ENCODE measurements at regions not wholly inside any gene's neighbourhood (a gene's known extent, or its start where the extent isn't known, plus 50 kb on each side); places are given as distances from the start of the nearest gene placed in this dataset.
"Not testable (repeated sequence)": the region's sequence is repeated elsewhere in the genome, so short reads cannot be mapped to it uniquely, and the experiment has no call there.

- ATAC-seq, result no peak
- no peak overlapping the region for H3K27ac Mint-ChIP-seq
- H3K9me3 Mint-ChIP-seq, result peaks cover 8 to 16% of the 10 kb centered on the region in 2 donors
- H3K36me3 Mint-ChIP-seq, result no peaks in the 10 kb centered on the region
- DNase-seq (ENCODE audit: low spot score in 2 of 2), result no peak
Measured at GRCh38 chr12:87467936-87468335, 561.3 kb downstream of the C12orf50 start.

- Mint-ChIP-seq H3K9me3 (peaks cover 19 to 24% of the 10 kb centered on the region in 2 donors), H3K36me3 (no peaks in the 10 kb centered on the region), H3K27ac (no peak overlapping the region)
- ATAC-seq, result no peak
- DNase-seq (ENCODE audit: low spot score in 2 of 2), result no peak
Measured at GRCh38 chr12:87464565-87464964, 564.6 kb downstream of the C12orf50 start.

- Mint-ChIP-seq H3K36me3 (no peaks in the 10 kb centered on the region), H3K27ac (no peak overlapping the region), H3K9me3 (peaks cover 0 to 15% of the 10 kb centered on the region in 2 donors)
- DNase-seq (ENCODE audit: low spot score in 2 of 2), result no peak
- ATAC-seq, result no peak
Measured at GRCh38 chr12:87444039-87444438, 585.2 kb downstream of the C12orf50 start.

- ATAC-seq, result no peak
- H3K36me3 Mint-ChIP-seq, result no peaks in the 10 kb centered on the region
- H3K9me3 Mint-ChIP-seq, result peaks cover 3 to 19% of the 10 kb centered on the region in 2 donors
- no peak overlapping the region for H3K27ac Mint-ChIP-seq
- no peak for DNase-seq (ENCODE audit: low spot score in 2 of 2)
Measured at GRCh38 chr12:87441511-87441910, 587.7 kb downstream of the C12orf50 start.

- peaks cover 5 to 15% of the 10 kb centered on the region in 2 donors for H3K9me3 Mint-ChIP-seq
- no peak overlapping the region for H3K27ac Mint-ChIP-seq
- DNase-seq (ENCODE audit: low spot score in 2 of 2) (no peak), ATAC-seq (no peak)
- no peaks in the 10 kb centered on the region for H3K36me3 Mint-ChIP-seq
Measured at GRCh38 chr12:87439990-87440827, 589.0 kb downstream of the C12orf50 start.

GRCh38 chr12:87430444-87430843 lies 598.8 kb downstream of the C12orf50 start:
- no peaks in the 10 kb centered on the region for H3K36me3 Mint-ChIP-seq
- no peak for ATAC-seq
- H3K9me3 Mint-ChIP-seq, result peaks cover 17 to 24% of the 10 kb centered on the region in 2 donors
- DNase-seq (ENCODE audit: low spot score in 2 of 2), result no peak
- H3K27ac Mint-ChIP-seq, result no peak overlapping the region

GRCh38 chr12:87428701-87429277 lies 600.4 kb downstream of the C12orf50 start:
- Mint-ChIP-seq H3K9me3 (peaks cover 17 to 24% of the 10 kb centered on the region in 2 donors), H3K27ac (no peak overlapping the region), H3K36me3 (no peaks in the 10 kb centered on the region)
- DNase-seq (ENCODE audit: low spot score in 2 of 2), result no peak
- no peak for ATAC-seq

- no peaks in the 10 kb centered on the region for H3K36me3 Mint-ChIP-seq
- no peak for DNase-seq (ENCODE audit: low spot score in 2 of 2)
- peaks cover 17 to 19% of the 10 kb centered on the region in 2 donors for H3K9me3 Mint-ChIP-seq
- no peak overlapping the region for H3K27ac Mint-ChIP-seq
- no peak for ATAC-seq
Measured at GRCh38 chr12:87427770-87428169, 601.4 kb downstream of the C12orf50 start.

- ATAC-seq (no peak), DNase-seq (ENCODE audit: low spot score in 2 of 2) (no peak)
Measured at GRCh38 chr12:87425942-87426554, 603.2 kb downstream of the C12orf50 start.

GRCh38 chr12:87421233-87421632 lies 608.0 kb downstream of the C12orf50 start:
- H3K27ac Mint-ChIP-seq; H3K36me3 Mint-ChIP-seq; DNase-seq (ENCODE audit: low spot score in 2 of 2); ATAC-seq: not testable (repeated sequence)
- peaks cover 21 to 26% of the 10 kb centered on the region in 2 donors for H3K9me3 Mint-ChIP-seq

More at GRCh38 chr12:87425942-87426554, 603.2 kb downstream of the C12orf50 start:
- no peaks in the 10 kb centered on the region for H3K36me3 Mint-ChIP-seq
- H3K9me3 Mint-ChIP-seq, result peaks cover 10 to 16% of the 10 kb centered on the region in 2 donors
- H3K27ac Mint-ChIP-seq, result no peak overlapping the region

GRCh38 chr12:87413784-87414183 lies 615.4 kb downstream of the C12orf50 start:
- Mint-ChIP-seq H3K9me3 (peaks cover 24 to 39% of the 10 kb centered on the region in 2 donors), H3K36me3 (peaks cover 0 to 6% of the 10 kb centered on the region in 2 donors), H3K27ac (no peak overlapping the region)
- DNase-seq (ENCODE audit: low spot score in 2 of 2), result no peak
- ATAC-seq, result no peak

- DNase-seq (ENCODE audit: low spot score in 2 of 2) (no peak), ATAC-seq (no peak)
- H3K9me3 Mint-ChIP-seq, result peaks cover 8 to 36% of the 10 kb centered on the region in 2 donors
- no peak overlapping the region for H3K27ac Mint-ChIP-seq
- peaks cover 0 to 4% of the 10 kb centered on the region in 2 donors for H3K36me3 Mint-ChIP-seq
Measured at GRCh38 chr12:87406926-87407325, 622.3 kb downstream of the C12orf50 start.

- ATAC-seq (no peak), DNase-seq (ENCODE audit: low spot score in 2 of 2) (no peak)
- no peak overlapping the region for H3K27ac Mint-ChIP-seq
- H3K9me3 Mint-ChIP-seq, result peaks cover 2 to 29% of the 10 kb centered on the region in 2 donors
- H3K36me3 Mint-ChIP-seq, result no peaks in the 10 kb centered on the region
Measured at GRCh38 chr12:87405918-87406317, 623.3 kb downstream of the C12orf50 start.

- H3K27ac Mint-ChIP-seq; DNase-seq (ENCODE audit: low spot score in 2 of 2); ATAC-seq: not testable (repeated sequence)
- Mint-ChIP-seq H3K36me3 (peaks cover 0 to 13% of the 10 kb centered on the region in 2 donors), H3K9me3 (peaks cover 11 to 19% of the 10 kb centered on the region in 2 donors)
Measured at GRCh38 chr12:87394168-87394567, 635.0 kb downstream of the C12orf50 start.

- Mint-ChIP-seq H3K9me3 (peaks cover 0 to 10% of the 10 kb centered on the region in 2 donors), H3K27ac (no peak overlapping the region), H3K36me3 (no peaks in the 10 kb centered on the region)
- DNase-seq (ENCODE audit: low spot score in 2 of 2) (no peak), ATAC-seq (no peak)
Measured at GRCh38 chr12:87388376-87388775, 640.8 kb downstream of the C12orf50 start.

- ATAC-seq, result no peak
- H3K9me3 Mint-ChIP-seq, result peaks cover 0 to 10% of the 10 kb centered on the region in 2 donors
- H3K27ac Mint-ChIP-seq, result no peak overlapping the region
- no peak for DNase-seq (ENCODE audit: low spot score in 2 of 2)
- no peaks in the 10 kb centered on the region for H3K36me3 Mint-ChIP-seq
Measured at GRCh38 chr12:87385322-87385721, 643.9 kb downstream of the C12orf50 start.

GRCh38 chr12:87384226-87384625 lies 645.0 kb downstream of the C12orf50 start:
- Mint-ChIP-seq H3K9me3 (peaks cover 0 to 10% of the 10 kb centered on the region in 2 donors), H3K36me3 (no peaks in the 10 kb centered on the region)
- no peak for DNase-seq (ENCODE audit: low spot score in 2 of 2)

More at GRCh38 chr12:87384226-87384625, 645.0 kb downstream of the C12orf50 start:
- ATAC-seq, result no peak
- H3K27ac Mint-ChIP-seq, result no peak overlapping the region
